GM12878 (cell line): ENCODE measurements at regions not wholly inside any gene's neighbourhood (a gene's known extent, or its start where the extent isn't known, plus 50 kb on each side); places are given as distances from the start of the nearest gene placed in this dataset.
A peak's percentile ranks its signal among the peaks of the same experiment; 100 is the strongest.

Experiments
- ATAC-seq: fragments of 200-7000 bp; cut with Tn5 transposase; 3 replicates; pipeline ENCODE4 v1.9.1; 2020; ENCODE audit warnings: mild to moderate bottlenecking, moderate library complexity
- BruUV-seq: library from RNA; stranded (reverse); fragments of 400-500 nt; replicated peaks from 2 replicates; lab custom pipeline; 2021; lab: Mats Ljungman, UMichigan
- CTCF ChIA-PET: fragments of 300-600 bp; sonication (Branson Sonifier 250); formaldehyde crosslinking; extraction: SDS; loops from one replicate; lab custom pipeline; 2021; ENCODE audit warnings: inconsistent platforms; lab: Yijun Ruan, JAX
- POLR2A ChIA-PET: fragments of 350-600 bp; formaldehyde crosslinking; extraction: SDS; loops from one replicate; lab custom pipeline; 2021; ENCODE audit warnings: inconsistent platforms; lab: Charles Lee
- RAD21 ChIA-PET: fragments of 300-600 bp; sonication (Branson Sonifier 250); formaldehyde crosslinking; loops from one replicate; lab custom pipeline; 2023; ENCODE audit warnings: antibody characterized with exemption; ENCODE audit not compliant: unreplicated experiment; lab: Charles Lee
- SMC1A ChIA-PET: fragments of 300-600 bp; sonication (Branson Sonifier 250); formaldehyde crosslinking; loops from one replicate; lab custom pipeline; 2023; ENCODE audit not compliant: unreplicated experiment, uncharacterized antibody; lab: Charles Lee
- DNase-seq: peaks from one replicate; pipeline ENCODE4 v3.0.0-alpha.2; 2011; ENCODE audit warnings: low read depth, low spot score
- FAIRE-seq: peaks from 3 replicates; lab custom pipeline; 2011; peaks lifted over from hg19 to GRCh38; lab: Jason Lieb, UNC
- H2AFZ ChIP-seq: 2 replicates; pipeline ENCODE4 v1.6.0; 2011; ENCODE audit warnings: low read depth, low read length, control low read depth; ENCODE audit not compliant: control insufficient read depth
- H3K27ac ChIP-seq: 2 replicates; pipeline ENCODE4 v1.5.1; 2011; ENCODE audit warnings: control low read depth; ENCODE audit not compliant: control insufficient read depth, insufficient read depth
- H3K27me3 ChIP-seq, 2 experiments: replicated peaks in 1 of 2; 2 replicates each; pipeline versions ENCODE4 v1.6.0 to v1.6.1; 2011; ENCODE audit warnings: low read length in 1 of 2; ENCODE audit not compliant: control insufficient read depth in 2 of 2, insufficient read depth in 2 of 2
- H3K36me3 ChIP-seq, 2 experiments: 2 replicates each; pipeline ENCODE4 v1.5.1; 2011; ENCODE audit warnings: low read length in 1 of 2; ENCODE audit not compliant: control insufficient read depth in 2 of 2, insufficient read depth in 2 of 2
- H3K4me1 ChIP-seq: 2 replicates; pipeline ENCODE4 v1.6.1; 2011; ENCODE audit warnings: mild to moderate bottlenecking, low read length, moderate library complexity, mixed read lengths; ENCODE audit not compliant: control insufficient read depth, insufficient read depth
- H3K4me2 ChIP-seq: 2 replicates; pipeline ENCODE4 v1.6.0; 2011; ENCODE audit warnings: control low read depth; ENCODE audit not compliant: control insufficient read depth, insufficient read depth
- H3K4me3 ChIP-seq: fragments of 200-600 bp; sonication (generic); 2 replicates; pipeline ENCODE4 v1.5.1; 2016
- H3K79me2 ChIP-seq: 2 replicates; pipeline ENCODE4 v1.6.0; 2011; ENCODE audit warnings: low read length; ENCODE audit not compliant: control insufficient read depth, insufficient read depth
- H3K9ac ChIP-seq: 2 replicates; pipeline ENCODE4 v1.8.0; 2011; ENCODE audit warnings: low read length, control low read depth, mixed read lengths; ENCODE audit not compliant: control insufficient read depth, insufficient read depth
- H3K9me3 ChIP-seq: replicated peaks from 3 replicates; pipeline ENCODE4 v1.5.1; 2011; ENCODE audit warnings: mild to moderate bottlenecking, low read length; ENCODE audit not compliant: control insufficient read depth, insufficient read depth
- H4K20me1 ChIP-seq: 2 replicates; pipeline ENCODE4 v1.6.0; 2011; ENCODE audit not compliant: control insufficient read depth, insufficient read depth
- ASH2L ChIP-seq: fragments of 300-600, 200-600 bp; sonication (generic); IDR thresholded peaks from 2 replicates; pipeline ENCODE4 v1.6.1; 2017; ENCODE audit warnings: low read depth, mild to moderate bottlenecking, borderline replicate concordance
- CREB1 ChIP-seq: IDR thresholded peaks from 2 replicates; pipeline ENCODE4 v1.6.1; 2012; ENCODE audit warnings: low read depth, mild to moderate bottlenecking, inconsistent platforms
- FOXM1 ChIP-seq: IDR thresholded peaks from 2 replicates; pipeline ENCODE4 v1.6.1; 2012; ENCODE audit warnings: low read depth, mild to moderate bottlenecking, inconsistent platforms, low read length, moderate library complexity
- HCFC1 ChIP-seq: fragments of 150-350 bp; IDR thresholded peaks from 2 replicates; pipeline ENCODE4 v1.6.1; 2014; ENCODE audit warnings: low read length
- HDAC6 ChIP-seq: fragments of 200-600 bp; sonication (generic); IDR thresholded peaks from one replicate; pipeline ENCODE4 v1.8.0; 2017; ENCODE audit warnings: antibody characterized with exemption; ENCODE audit not compliant: unreplicated experiment
- IKZF1 ChIP-seq: fragments of 450-650 bp; conservative IDR thresholded peaks from 2 replicates; pipeline ENCODE4 v1.6.1; 2017; ENCODE audit warnings: antibody characterized with exemption, mild to moderate bottlenecking
- IRF3 ChIP-seq: fragments of 450-650 bp; IDR thresholded peaks from 2 replicates; pipeline ENCODE4 v1.6.1; 2014; ENCODE audit warnings: mild to moderate bottlenecking
- KDM1A ChIP-seq: fragments of 200-600 bp; sonication (generic); IDR thresholded peaks from 2 replicates; pipeline ENCODE4 v1.6.1; 2016; ENCODE audit warnings: borderline replicate concordance
- MLLT1 ChIP-seq: fragments of 450-650 bp; IDR thresholded peaks from 2 replicates; pipeline ENCODE4 v1.6.1; 2016; ENCODE audit warnings: mild to moderate bottlenecking
- MXI1 ChIP-seq: fragments of 150-350 bp; IDR thresholded peaks from 2 replicates; pipeline ENCODE4 v1.6.1; 2011; ENCODE audit warnings: low read depth, mild to moderate bottlenecking, inconsistent platforms, low read length, improper control_type of control experiment
- NFYB ChIP-seq: IDR thresholded peaks from 2 replicates; pipeline ENCODE4 v1.6.1; 2011; ENCODE audit warnings: low read depth, mild to moderate bottlenecking, low read length, improper control_type of control experiment, moderate library complexity; ENCODE audit not compliant: insufficient read depth
- NRF1 ChIP-seq: conservative IDR thresholded peaks from 2 replicates; pipeline ENCODE4 v1.6.1; 2011; ENCODE audit warnings: mild to moderate bottlenecking, low read depth, low read length, improper control_type of control experiment
- RAD21 ChIP-seq: IDR thresholded peaks from 2 replicates; pipeline ENCODE4 v1.6.1; 2011; ENCODE audit warnings: mild to moderate bottlenecking, low read depth, low read length, moderate library complexity; ENCODE audit not compliant: insufficient read depth
- RELA ChIP-seq: fragments of 450-650 bp; IDR thresholded peaks from 2 replicates; pipeline ENCODE4 v1.8.0; 2014; ENCODE audit warnings: borderline replicate concordance; ENCODE audit not compliant: partially characterized antibody
- SMARCA5 ChIP-seq: fragments of 450-650 bp; IDR thresholded peaks from 2 replicates; pipeline ENCODE4 v1.6.1; 2017; ENCODE audit warnings: mild to moderate bottlenecking
- SP1 ChIP-seq: IDR thresholded peaks from one replicate; pipeline ENCODE4 v1.6.1; 2011; ENCODE audit warnings: low read depth, low read length
- YY1 ChIP-seq: IDR thresholded peaks from 2 replicates; pipeline ENCODE4 v1.6.1; 2011; ENCODE audit warnings: low read depth, mild to moderate bottlenecking, low read length
- ZNF274 ChIP-seq: IDR thresholded peaks from one replicate; pipeline ENCODE4 v1.8.0; 2011; ENCODE audit not compliant: insufficient read length, insufficient read depth
- WGBS: methylation state at CpG from one replicate; pipeline ENCODE4 v1.1.6; 2016; ENCODE audit warnings: low lambda C conversion rate; ENCODE audit not compliant: insufficient replicate concordance, insufficient coverage; ENCODE audit errors: missing lambda C conversion rate; 5-methylcytosine and 5-hydroxymethylcytosine counted together
- in situ Hi-C: fragments of 300-500 bp; cut with MboI; formaldehyde crosslinking; loops from 9 replicates; pipeline ENCODE4 v1.14.3; 2018; ENCODE audit warnings: mixed read lengths
- intact Hi-C: fragments of 100-400 bp; cut with micrococcal nuclease; formaldehyde crosslinking; loops from one replicate; pipeline ENCODE4 v1.14.2; 2022; ENCODE audit not compliant: unreplicated experiment

DNA sequence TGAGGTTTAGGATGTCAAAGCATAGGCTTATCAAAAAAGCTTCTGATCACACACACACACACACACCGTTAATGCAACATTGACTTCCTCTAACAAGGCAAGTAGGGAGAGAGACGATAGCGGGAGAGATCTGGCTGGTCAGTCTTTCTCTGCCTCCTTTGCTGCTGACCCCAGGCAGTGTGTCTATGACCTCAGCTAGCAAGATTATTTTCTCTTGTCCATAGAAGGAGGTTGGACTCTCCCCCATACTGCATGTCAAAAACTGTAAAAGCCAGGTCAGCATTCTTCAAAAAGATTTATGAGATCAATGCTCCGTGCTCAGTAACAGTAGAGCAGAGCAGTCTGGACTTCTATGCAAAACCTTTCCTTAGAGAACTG is 63.5 kb upstream of the PGM2 start:
- no peak overlapping the region for H3K9ac ChIP-seq
- WGBS = 49% methylated on average over 4 of the region's 4 CpGs

DNA sequence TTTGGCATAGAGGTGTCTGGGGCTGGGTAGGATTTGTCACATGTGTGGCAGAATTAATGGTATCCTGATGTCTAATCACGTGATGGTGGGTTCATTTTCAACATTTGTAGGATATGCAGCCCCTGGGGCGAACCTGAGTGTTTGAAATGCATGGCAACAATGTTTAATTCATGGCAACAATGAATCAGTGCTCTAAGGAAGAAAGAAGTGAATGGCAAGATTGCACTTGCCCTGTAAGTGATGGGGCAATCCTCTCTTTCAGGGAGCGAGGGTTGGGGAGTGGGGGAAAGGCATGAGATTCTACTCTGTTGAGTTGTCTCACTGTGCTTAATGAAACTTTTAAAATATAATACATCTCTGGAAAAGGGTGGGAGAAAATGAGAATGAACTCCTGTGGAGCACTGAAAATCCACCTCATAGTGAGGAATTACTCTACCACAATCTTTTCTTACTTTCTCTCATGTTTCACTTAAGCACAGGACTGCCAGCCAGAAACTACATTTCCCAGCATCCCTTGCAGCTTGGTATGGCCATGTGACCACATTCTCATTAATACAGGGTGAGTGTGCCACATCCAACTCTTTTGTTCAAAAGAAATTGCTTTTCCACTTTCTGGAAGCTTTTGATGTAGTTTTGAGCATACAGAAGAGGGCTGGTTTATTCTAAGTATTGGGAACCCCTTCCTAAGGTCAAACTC is 64.0 kb upstream of the PGM2 start:
- ChIA-PET RAD21 (no interaction called here), SMC1A (no interaction called here), CTCF (no interaction called here), POLR2A (interaction anchor here (1.5 kb wide), 1 partner anchor 8 kb away, joined by 3 read pairs; no protein-coding TSS in a partner anchor)
- no TSS peak for BruUV-seq
- peak; percentile 65 for ATAC-seq
- H2AFZ ChIP-seq = no peak overlapping the region
- no peaks in the 10 kb centered on the region for H3K79me2 ChIP-seq
- in situ Hi-C loops (no loop called here), intact Hi-C loops (loop anchor here (10.0 kb wide), 1 partner anchor 328 kb away; no protein-coding TSS in a partner anchor)
- 33% methylated on average over 3 of the region's 3 CpGs for WGBS
- no peak overlapping the region for H3K9ac ChIP-seq
- H3K9me3 ChIP-seq = no peaks in the 10 kb centered on the region
- no peaks in the 10 kb centered on the region for H4K20me1 ChIP-seq
- no peaks in the 10 kb centered on the region for H3K27me3 ChIP-seq
- H3K4me3 ChIP-seq = no peak overlapping the region
- no peak overlapping the region for H3K27ac ChIP-seq
- no peak for DNase-seq
- no peak for FAIRE-seq
- no peaks in the 10 kb centered on the region; the same call in 1 of the 2 replicates for H3K4me1 ChIP-seq
- no peak overlapping the region for H3K4me2 ChIP-seq
- H3K36me3 ChIP-seq = no peaks in the 10 kb centered on the region
- TF ChIP-seq ASH2L (no peak), FOXM1 (no peak), SP1 (no peak), IKZF1 (no peak), CREB1 (no peak), ZNF274 (no peak), HDAC6 (no peak), KDM1A (no peak), NRF1 (no peak), RAD21 (no peak), MLLT1 (no peak), NFYB (no peak), HCFC1 (peak; percentile 73), SMARCA5 (no peak), IRF3 (no peak), MXI1 (no peak)

More for the DNA sequence above, 63.5 kb upstream of the PGM2 start:
- RAD21 ChIA-PET = no interaction called here
- Histone ChIP-seq H3K79me2 (no peaks in the 10 kb centered on the region), H3K9me3 (no peaks in the 10 kb centered on the region), H3K4me3 (no peak overlapping the region), H2AFZ (no peak overlapping the region), H3K27me3 (no peaks in the 10 kb centered on the region), H3K4me1 (no peaks in the 10 kb centered on the region; the same call in 1 of the 2 replicates), H4K20me1 (no peaks in the 10 kb centered on the region), H3K36me3 (no peaks in the 10 kb centered on the region), H3K27ac (no peak overlapping the region), H3K4me2 (no peak overlapping the region)
- POLR2A ChIA-PET = interaction anchor here (1.5 kb wide), 1 partner anchor 9 kb away, joined by 3 read pairs; no protein-coding TSS in a partner anchor
- intact Hi-C loops = loop anchor here (10.0 kb wide), 1 partner anchor 328 kb away; no protein-coding TSS in a partner anchor
- in situ Hi-C loops = no loop called here
- TF ChIP-seq YY1 (0 out of 2 replicates have a peak, but pooled peaks have one; percentile 3), RELA (no peak)
- no TSS peak for BruUV-seq
- SMC1A ChIA-PET = no interaction called here
- DNase-seq (no peak), ATAC-seq (no peak), FAIRE-seq (no peak)
- CTCF ChIA-PET = no interaction called here
